ENCODE measurements at regions not wholly inside any gene's neighbourhood (a gene's known extent, or its start where the extent isn't known, plus 50 kb on each side); places are given as distances from the start of the nearest gene placed in this dataset.

DNA sequence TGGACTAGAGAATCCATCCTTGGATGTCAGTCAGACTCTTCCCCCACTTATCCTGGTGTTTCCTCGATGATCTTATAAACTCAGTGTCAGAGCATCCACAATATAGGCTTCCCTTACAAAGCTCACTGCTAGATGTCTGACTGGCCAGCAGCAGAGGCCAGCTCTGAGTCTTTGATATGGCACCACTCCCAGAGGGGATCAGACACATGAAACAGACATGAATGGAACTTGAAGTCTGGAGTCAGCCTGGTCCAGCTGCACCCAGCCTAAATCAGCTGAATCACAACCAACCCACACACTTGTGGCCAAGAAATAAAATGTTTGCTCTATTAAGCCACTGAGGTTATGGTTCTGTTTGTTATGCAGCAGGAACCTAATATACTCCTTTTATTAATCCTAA is 129.6 kb upstream of the MED14 start:
- TF ChIP-seq, protein P1, sequence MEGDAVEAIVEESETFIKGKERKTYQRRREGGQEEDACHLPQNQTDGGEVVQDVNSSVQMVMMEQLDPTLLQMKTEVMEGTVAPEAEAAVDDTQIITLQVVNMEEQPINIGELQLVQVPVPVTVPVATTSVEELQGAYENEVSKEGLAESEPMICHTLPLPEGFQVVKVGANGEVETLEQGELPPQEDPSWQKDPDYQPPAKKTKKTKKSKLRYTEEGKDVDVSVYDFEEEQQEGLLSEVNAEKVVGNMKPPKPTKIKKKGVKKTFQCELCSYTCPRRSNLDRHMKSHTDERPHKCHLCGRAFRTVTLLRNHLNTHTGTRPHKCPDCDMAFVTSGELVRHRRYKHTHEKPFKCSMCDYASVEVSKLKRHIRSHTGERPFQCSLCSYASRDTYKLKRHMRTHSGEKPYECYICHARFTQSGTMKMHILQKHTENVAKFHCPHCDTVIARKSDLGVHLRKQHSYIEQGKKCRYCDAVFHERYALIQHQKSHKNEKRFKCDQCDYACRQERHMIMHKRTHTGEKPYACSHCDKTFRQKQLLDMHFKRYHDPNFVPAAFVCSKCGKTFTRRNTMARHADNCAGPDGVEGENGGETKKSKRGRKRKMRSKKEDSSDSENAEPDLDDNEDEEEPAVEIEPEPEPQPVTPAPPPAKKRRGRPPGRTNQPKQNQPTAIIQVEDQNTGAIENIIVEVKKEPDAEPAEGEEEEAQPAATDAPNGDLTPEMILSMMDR (conservative IDR thresholded peaks at IDR 0.05 in 1 of 2, IDR thresholded peaks at IDR 0.05 in 1 of 2; ENCODE audit: extremely low read depth in 1 of 2, insufficient read depth in 1 of 2, low read depth in 1 of 2, low read length in 2 of 2), result no peak
- TF ChIP-seq EZH2 (IDR thresholded peaks at IDR 0.05; ENCODE audit: borderline replicate concordance, low read length), result no peak

All from mammary epithelial cell (primary cell).